Fibroblast of the aortic adventitia (primary cell): ENCODE measurements at regions not wholly inside any gene's neighbourhood (a gene's known extent, or its start where the extent isn't known, plus 50 kb on each side); places are given as distances from the start of the nearest gene placed in this dataset.
"Not testable (repeated sequence)": the region's sequence is repeated elsewhere in the genome, so short reads cannot be mapped to it uniquely, and the experiment has no call there.

Source experiments
- DNase-seq: peaks from one replicate; pipeline ENCODE4 v3.0.0-alpha.2; 2010; ENCODE audit warnings: low read depth
- H3K4me3 ChIP-seq: 2 replicates; pipeline ENCODE4 v1.5.1; 2011; ENCODE audit warnings: low read depth, mild to moderate bottlenecking, control low read depth, low read length, moderate library complexity
- CTCF ChIP-seq: IDR thresholded peaks from 2 replicates; pipeline ENCODE4 v1.5.1; 2011; ENCODE audit warnings: mild to moderate bottlenecking, low read length, control low read depth, inconsistent platforms; ENCODE audit not compliant: insufficient read depth

DNA sequence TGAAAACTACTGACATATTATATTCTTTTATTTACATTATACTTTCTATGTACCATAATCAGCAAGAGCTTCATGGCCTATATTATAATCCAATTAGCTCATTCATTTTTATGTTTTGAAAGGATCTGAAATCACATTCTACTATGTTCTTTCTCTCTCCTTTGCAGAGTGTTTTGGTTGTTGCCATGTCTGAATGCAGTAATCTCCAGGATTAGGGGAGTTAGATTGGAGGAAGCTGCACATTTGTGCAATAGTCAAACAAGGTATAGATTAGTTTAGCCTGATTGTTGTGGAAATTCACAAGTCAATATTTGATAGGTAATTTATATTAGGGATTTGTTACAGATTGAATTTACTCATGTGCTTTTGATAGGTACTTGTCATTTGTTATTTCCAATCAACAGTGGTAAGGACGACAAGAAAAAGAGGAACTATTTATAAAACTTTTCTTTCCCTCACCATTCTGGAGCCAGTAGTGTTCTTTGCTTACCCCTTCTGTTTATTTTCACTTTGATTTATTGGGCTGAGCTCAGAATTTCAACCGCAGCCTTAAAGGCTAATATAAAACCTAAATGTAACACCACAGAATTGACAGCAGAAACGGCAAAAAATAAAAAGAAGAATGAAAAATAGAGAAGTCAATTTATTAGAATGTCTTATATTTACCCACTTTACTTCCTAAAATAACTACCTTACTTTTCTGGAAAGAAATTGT, 597.0 kb downstream of the CHSY3 start:
- TF ChIP-seq CTCF: no peak
- DNase-seq: no peak
- no peak overlapping the region for H3K4me3 ChIP-seq

- not testable (repeated sequence) for H3K4me3 ChIP-seq, DNase-seq
These were observed 596.2 kb downstream of the CHSY3 start for GRCh38 chr5:130500495-130500894.

DNA sequence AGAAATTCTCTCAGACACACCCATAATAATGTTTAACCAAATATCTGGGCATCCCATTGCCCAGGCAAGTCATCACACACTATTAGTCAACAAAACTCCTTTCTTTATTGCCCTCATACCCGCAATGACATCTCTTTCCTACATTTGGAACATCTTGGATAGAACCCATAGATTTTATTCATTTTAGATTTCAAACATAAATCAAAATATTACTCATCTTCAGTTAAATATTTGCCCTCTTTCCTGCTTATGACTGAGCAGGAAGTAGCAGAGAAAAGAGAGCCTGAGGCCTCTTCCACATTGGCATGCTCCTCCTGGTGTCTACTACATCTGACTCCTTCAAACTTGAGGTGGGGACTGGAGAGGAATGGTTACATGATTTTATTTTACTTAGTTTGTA, 592.0 kb downstream of the CHSY3 start:
- no peak overlapping the region for H3K4me3 ChIP-seq
- DNase-seq: no peak
- TF ChIP-seq CTCF: no peak

- no peak overlapping the region for H3K4me3 ChIP-seq
- no peak for TF ChIP-seq CTCF
- DNase-seq: no peak
These were observed 584.0 kb downstream of the CHSY3 start for GRCh38 chr5:130488252-130488651.

DNA sequence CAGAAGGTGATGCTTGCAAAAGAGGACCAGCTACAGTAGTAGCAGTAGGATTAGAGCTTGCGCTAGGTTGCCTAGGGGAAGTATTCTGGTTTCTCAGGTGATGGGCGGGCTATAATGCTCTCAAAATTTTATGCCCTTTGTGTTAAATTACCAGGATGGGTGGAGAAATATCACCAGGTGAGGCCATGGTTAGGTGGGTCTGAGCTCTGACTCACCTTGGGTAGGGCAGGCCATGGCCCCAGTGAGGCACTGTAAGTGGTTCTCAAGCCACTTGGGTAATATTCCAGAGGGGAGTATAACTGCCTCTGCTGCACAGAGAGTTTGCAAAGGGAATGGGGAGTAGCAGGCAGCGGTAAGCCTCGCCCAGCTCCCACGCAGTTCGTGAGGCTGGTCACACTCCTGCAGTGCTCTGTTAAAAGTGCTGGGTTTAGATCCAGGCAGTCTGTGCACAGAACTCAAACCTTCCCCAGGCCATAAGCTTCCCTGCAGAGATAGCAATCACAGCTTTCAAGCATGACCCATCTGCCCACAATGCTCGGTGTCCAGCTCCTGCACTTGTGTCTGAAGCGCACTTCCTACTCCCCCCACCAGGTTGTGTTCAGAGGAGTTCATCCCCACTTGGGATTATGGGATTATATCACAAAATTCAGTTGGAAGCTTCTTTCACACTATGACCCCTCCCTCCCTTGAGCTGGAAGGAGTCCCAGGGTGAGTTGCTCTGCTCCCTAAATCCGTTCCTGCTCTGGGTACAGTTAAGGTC, 575.0 kb downstream of the CHSY3 start:
- H3K4me3 ChIP-seq: no peak overlapping the region
- no peak for DNase-seq
- no peak for TF ChIP-seq CTCF

- no peak overlapping the region for H3K4me3 ChIP-seq
- no peak for TF ChIP-seq CTCF
- DNase-seq: no peak
These were observed 572.1 kb downstream of the CHSY3 start for GRCh38 chr5:130476325-130476724.

GRCh38 chr5:130462516-130462915, 558.3 kb downstream of the CHSY3 start:
- H3K4me3 ChIP-seq: no peak overlapping the region
- DNase-seq: no peak
- TF ChIP-seq CTCF: no peak
